Body of pancreas (tissue), 4 donors: ENCODE measurements at regions not wholly inside any gene's neighbourhood (a gene's known extent, or its start where the extent isn't known, plus 50 kb on each side); places are given as distances from the start of the nearest gene placed in this dataset.

Experiments
- ATAC-seq: fragments of 150-250 bp; one replicate; pipeline ENCODE4 v1.9.1; 2016
- DNase-seq, 4 donors: peaks; one replicate each; pipeline ENCODE4 v3.0.0-alpha.2; 2019
- H3K27ac ChIP-seq, 4 donors: fragments of 200-600 bp; sonication (generic); 1 replicate in 3 of 4; 2 replicates in 1 of 4; pipeline versions ENCODE4 v1.5.1 to v1.6.1; 2016 to 2019; ENCODE audit warnings: mild to moderate bottlenecking in 1 of 4, mixed read lengths in 1 of 4, moderate library complexity in 1 of 4
- H3K27me3 ChIP-seq, 2 donors: fragments of 200-600 bp; sonication (generic); one replicate each; pipeline ENCODE4 v1.6.0; 2016; ENCODE audit warnings: mild to moderate bottlenecking in 1 of 2
- H3K36me3 ChIP-seq, 2 donors: fragments of 200-600 bp; sonication (generic); replicated peaks in 1 of 2; 2 replicates each; pipeline ENCODE4 v1.5.1; 2016; ENCODE audit warnings: low read depth in 2 of 2; ENCODE audit not compliant: insufficient read depth in 1 of 2
- H3K4me1 ChIP-seq: fragments of 200-600 bp; sonication (generic); one replicate; pipeline ENCODE4 v1.6.0; 2016
- H3K4me3 ChIP-seq, 2 donors: fragments of 200-600 bp; sonication (generic); 1 replicate in 1 of 2; 2 replicates in 1 of 2; pipeline ENCODE4 v1.5.1; 2016 to 2019
- H3K9me3 ChIP-seq, 3 donors: fragments of 200-600 bp; sonication (generic); 1 replicate in 2 of 3; 2 replicates in 1 of 3; pipeline ENCODE4 v1.5.1; 2016
- POLR2A ChIP-seq, 3 donors: fragments of 450-650 bp; IDR thresholded peaks; one replicate each; pipeline ENCODE4 v1.6.1; 2016; ENCODE audit warnings: antibody characterized with exemption in 3 of 3, mild to moderate bottlenecking in 2 of 3
- WGBS, 2 donors: methylation state at CpG; one replicate each; pipeline ENCODE4 v1.1.5; 2017; 5-methylcytosine and 5-hydroxymethylcytosine counted together
- intact Hi-C: fragments of 100-400 bp; cut with DNase I; formaldehyde crosslinking; loops from one replicate; pipeline ENCODE4 v1.15.1; 2023
- TF ChIP-seq, protein P1 (sequence below), 7 experiments: fragments of 450-650 bp in 4 of 7; fragments of 200-600 bp in 3 of 7; sonication (generic) in 3 of 7; IDR thresholded peaks; one replicate each; pipeline ENCODE4 v1.5.1; 2016 to 2019; ENCODE audit warnings: antibody characterized with exemption in 7 of 7

GRCh38 chr22:27655582-27656185 is 145.9 kb downstream of the MN1 start:
- no peak for TF ChIP-seq POLR2A (IDR thresholded peaks at IDR 0.05)
- TF ChIP-seq, protein P1, sequence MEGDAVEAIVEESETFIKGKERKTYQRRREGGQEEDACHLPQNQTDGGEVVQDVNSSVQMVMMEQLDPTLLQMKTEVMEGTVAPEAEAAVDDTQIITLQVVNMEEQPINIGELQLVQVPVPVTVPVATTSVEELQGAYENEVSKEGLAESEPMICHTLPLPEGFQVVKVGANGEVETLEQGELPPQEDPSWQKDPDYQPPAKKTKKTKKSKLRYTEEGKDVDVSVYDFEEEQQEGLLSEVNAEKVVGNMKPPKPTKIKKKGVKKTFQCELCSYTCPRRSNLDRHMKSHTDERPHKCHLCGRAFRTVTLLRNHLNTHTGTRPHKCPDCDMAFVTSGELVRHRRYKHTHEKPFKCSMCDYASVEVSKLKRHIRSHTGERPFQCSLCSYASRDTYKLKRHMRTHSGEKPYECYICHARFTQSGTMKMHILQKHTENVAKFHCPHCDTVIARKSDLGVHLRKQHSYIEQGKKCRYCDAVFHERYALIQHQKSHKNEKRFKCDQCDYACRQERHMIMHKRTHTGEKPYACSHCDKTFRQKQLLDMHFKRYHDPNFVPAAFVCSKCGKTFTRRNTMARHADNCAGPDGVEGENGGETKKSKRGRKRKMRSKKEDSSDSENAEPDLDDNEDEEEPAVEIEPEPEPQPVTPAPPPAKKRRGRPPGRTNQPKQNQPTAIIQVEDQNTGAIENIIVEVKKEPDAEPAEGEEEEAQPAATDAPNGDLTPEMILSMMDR (IDR thresholded peaks at IDR 0.05): no peak
- Histone ChIP-seq H3K4me3 (no peak overlapping the region), H3K9me3 (no peaks in the 10 kb centered on the region), H3K4me1 (peaks cover 12% of the 10 kb centered on the region), H3K27me3 (no peaks in the 10 kb centered on the region), H3K36me3 (no peaks in the 10 kb centered on the region), H3K27ac (no peak overlapping the region)
- intact Hi-C loops: no loop called here
- ATAC-seq: no peak
- no peak for DNase-seq
- WGBS, 2 donors: 74 to 77% methylated on average over 2 of the region's 2 CpGs

GRCh38 chr22:27656970-27657369 is 144.6 kb downstream of the MN1 start:
- intact Hi-C loops: no loop called here
- ATAC-seq (no peak), DNase-seq (no peak)
- H3K27ac ChIP-seq: no peak overlapping the region
- no peaks in the 10 kb centered on the region for H3K36me3 ChIP-seq
- no peak overlapping the region for H3K4me3 ChIP-seq
- H3K4me1 ChIP-seq: peaks cover 12% of the 10 kb centered on the region
- H3K9me3 ChIP-seq: no peaks in the 10 kb centered on the region
- H3K27me3 ChIP-seq: no peaks in the 10 kb centered on the region
- TF ChIP-seq, protein P1 (IDR thresholded peaks at IDR 0.05): no peak
- no peak for TF ChIP-seq POLR2A (IDR thresholded peaks at IDR 0.05)

- ATAC-seq (no peak), DNase-seq (no peak)
- Histone ChIP-seq H3K27ac (no peak overlapping the region), H3K4me1 (peaks cover 12% of the 10 kb centered on the region), H3K27me3 (no peaks in the 10 kb centered on the region), H3K4me3 (no peak overlapping the region), H3K9me3 (no peaks in the 10 kb centered on the region), H3K36me3 (no peaks in the 10 kb centered on the region)
- intact Hi-C loops: no loop called here
- WGBS, 2 donors: 82 to 86% methylated on average over 10 of the region's 10 CpGs
- no peak for TF ChIP-seq POLR2A (IDR thresholded peaks at IDR 0.05)
- TF ChIP-seq, protein P1 (IDR thresholded peaks at IDR 0.05): no peak
Observed at GRCh38 chr22:27660306-27660705, 141.2 kb downstream of the MN1 start.

DNA sequence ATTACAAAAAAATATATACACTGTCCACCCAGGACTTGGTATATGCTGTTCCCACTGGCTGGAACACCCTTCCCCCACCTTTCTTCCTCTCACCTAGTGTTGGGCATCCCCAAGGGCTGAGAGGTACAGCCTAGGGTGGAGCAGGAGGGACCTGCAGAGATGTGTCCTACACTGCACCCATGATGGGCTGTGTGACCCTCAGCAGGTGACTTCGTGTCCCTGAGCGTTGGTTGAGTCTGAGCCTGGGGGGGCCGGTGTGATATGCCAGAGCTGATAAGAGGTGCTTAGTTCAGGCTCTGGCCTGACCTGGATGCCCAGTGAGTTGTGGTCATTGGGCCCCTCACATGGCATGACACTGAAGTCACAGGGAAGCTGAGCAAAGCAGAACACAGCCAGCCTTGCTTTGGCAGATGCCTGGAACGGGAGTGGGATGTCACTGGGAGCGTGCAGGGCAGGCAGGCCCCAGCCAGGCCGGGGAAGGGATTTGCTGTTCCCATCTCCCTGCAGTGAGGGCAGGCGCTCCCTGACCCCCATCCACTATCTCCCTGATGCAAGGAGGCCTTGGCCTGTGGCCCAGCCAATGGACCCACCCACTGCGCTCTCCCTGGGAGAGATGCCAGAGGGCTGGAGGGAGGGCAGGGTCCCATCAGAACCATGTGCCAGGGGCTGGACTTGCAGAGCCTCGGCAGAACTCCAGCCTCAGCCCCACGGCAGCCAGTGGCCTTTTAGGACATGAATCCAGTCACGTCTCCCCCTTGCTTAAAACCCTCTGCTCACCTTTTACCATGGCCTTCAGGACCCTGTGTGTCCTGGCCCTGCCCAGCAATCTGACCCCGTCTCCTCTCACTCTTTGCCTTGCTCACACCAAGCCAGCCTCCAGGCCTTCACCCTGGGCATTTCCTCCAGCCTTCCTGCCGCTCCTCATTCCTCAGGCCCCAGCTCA is 138.9 kb downstream of the MN1 start:
- intact Hi-C loops: no loop called here
- TF ChIP-seq, protein P1 (IDR thresholded peaks at IDR 0.05): no peak
- TF ChIP-seq POLR2A (IDR thresholded peaks at IDR 0.05): no peak
- 47 to 48% methylated on average over 4 to 13 of the region's 13 CpGs for WGBS, 2 donors
- Histone ChIP-seq H3K4me3 (no peak overlapping the region), H3K27ac (peak overlapping the region in 3 of 4 donors; percentile 42 to 62 (median 49)), H3K27me3 (no peaks in the 10 kb centered on the region), H3K9me3 (no peaks in the 10 kb centered on the region), H3K36me3 (no peaks in the 10 kb centered on the region), H3K4me1 (peaks cover 12% of the 10 kb centered on the region)
- ATAC-seq: peak; percentile 60
- peak in 3 of 4 donors; percentile 37 to 46 (median 44) for DNase-seq
